Right ventricle myocardium inferior (tissue), 1 donor: ENCODE measurements at regions not wholly inside any gene's neighbourhood (a gene's known extent, or its start where the extent isn't known, plus 50 kb on each side); places are given as distances from the start of the nearest gene placed in this dataset.

Experiments
- ATAC-seq: fragments of 200-7000 bp; cut with Tn5 transposase; one replicate; pipeline ENCODE4 v1.9.1; 2020; ENCODE audit warnings: mild to moderate bottlenecking, moderate library complexity
- DNase-seq: peaks from one replicate; pipeline ENCODE4 v3.0.0; 2021; ENCODE audit errors: missing footprints
- intact Hi-C: fragments of 100-400 bp; cut with DNase I; formaldehyde crosslinking; loops from one replicate; pipeline ENCODE4 v1.11.0; 2022
- donor health status: DM: no; HTN: yes; CAD: no; lungs with severe emphysema.

GRCh38 chr20:21033817-21034216, 72.3 kb downstream of the LINC00237 start:
- DNase-seq (no peak), ATAC-seq (no peak)
- intact Hi-C loops, result no loop called here

GRCh38 chr20:21031666-21032065, 74.5 kb downstream of the LINC00237 start:
- no peak for DNase-seq
- ATAC-seq, result no peak
- intact Hi-C loops, result no loop called here

GRCh38 chr20:21029341-21029740, 76.8 kb downstream of the LINC00237 start:
- no peak for DNase-seq
- no peak for ATAC-seq
- intact Hi-C loops, result no loop called here

- ATAC-seq (no peak), DNase-seq (no peak)
These were observed 77.2 kb downstream of the LINC00237 start for GRCh38 chr20:21028921-21029320.

GRCh38 chr20:21028436-21028835, 77.7 kb downstream of the LINC00237 start:
- intact Hi-C loops, result no loop called here
- ATAC-seq (no peak), DNase-seq (no peak)

More at GRCh38 chr20:21028921-21029320, 77.2 kb downstream of the LINC00237 start:
- intact Hi-C loops, result no loop called here

GRCh38 chr20:21027569-21027968, 78.6 kb downstream of the LINC00237 start:
- intact Hi-C loops, result no loop called here
- DNase-seq (no peak), ATAC-seq (no peak)

GRCh38 chr20:21026951-21027350, 79.2 kb downstream of the LINC00237 start:
- ATAC-seq, result no peak
- intact Hi-C loops, result no loop called here
- no peak for DNase-seq

- intact Hi-C loops, result no loop called here
These were observed 81.7 kb downstream of the LINC00237 start for GRCh38 chr20:21024420-21024819.

GRCh38 chr20:21022925-21023324, 83.2 kb downstream of the LINC00237 start:
- intact Hi-C loops, result no loop called here
- ATAC-seq (no peak), DNase-seq (no peak)

More at GRCh38 chr20:21024420-21024819, 81.7 kb downstream of the LINC00237 start:
- no peak for DNase-seq
- no peak for ATAC-seq

GRCh38 chr20:21021472-21021790, 84.7 kb downstream of the LINC00237 start:
- intact Hi-C loops, result no loop called here
- DNase-seq, result no peak
- no peak for ATAC-seq

GRCh38 chr20:21020659-21021471, 85.3 kb downstream of the LINC00237 start:
- intact Hi-C loops, result no loop called here
- ATAC-seq (peak; percentile 63), DNase-seq (no peak)

- DNase-seq (no peak), ATAC-seq (peak; percentile 37)
- intact Hi-C loops, result no loop called here
These were observed 86.1 kb downstream of the LINC00237 start for GRCh38 chr20:21019814-21020658.

- intact Hi-C loops, result no loop called here
These were observed 86.7 kb downstream of the LINC00237 start for GRCh38 chr20:21019468-21019813.

GRCh38 chr20:21018576-21018975, 87.6 kb downstream of the LINC00237 start:
- intact Hi-C loops, result no loop called here
- DNase-seq (no peak), ATAC-seq (no peak)

More at GRCh38 chr20:21019468-21019813, 86.7 kb downstream of the LINC00237 start:
- no peak for ATAC-seq
- no peak for DNase-seq

- DNase-seq (no peak), ATAC-seq (no peak)
- intact Hi-C loops, result no loop called here
These were observed 88.6 kb downstream of the LINC00237 start for GRCh38 chr20:21017528-21018085.

GRCh38 chr20:21016751-21017150, 89.4 kb downstream of the LINC00237 start:
- intact Hi-C loops, result no loop called here
- no peak for ATAC-seq

GRCh38 chr20:21014528-21014927, 91.6 kb downstream of the LINC00237 start:
- intact Hi-C loops, result no loop called here
- no peak for ATAC-seq

More at GRCh38 chr20:21016751-21017150, 89.4 kb downstream of the LINC00237 start:
- DNase-seq, result no peak

GRCh38 chr20:21008951-21009350, 97.2 kb downstream of the LINC00237 start:
- ATAC-seq (no peak), DNase-seq (no peak)
- intact Hi-C loops, result no loop called here

More at GRCh38 chr20:21014528-21014927, 91.6 kb downstream of the LINC00237 start:
- no peak for DNase-seq

GRCh38 chr20:21006611-21007010, 99.5 kb downstream of the LINC00237 start:
- DNase-seq (no peak), ATAC-seq (no peak)
- intact Hi-C loops, result no loop called here
